ENCODE measurements at regions not wholly inside any gene's neighbourhood (a gene's known extent, or its start where the extent isn't known, plus 50 kb on each side); places are given as distances from the start of the nearest gene placed in this dataset.
"Not testable (repeated sequence)": the region's sequence is repeated elsewhere in the genome, so short reads cannot be mapped to it uniquely, and the experiment has no call there.

GRCh38 chr7:65651174-65651573, 221.7 kb upstream of the VKORC1L1 start:
- not testable (repeated sequence) for TF ChIP-seq HES1 (IDR thresholded peaks at IDR 0.05; ENCODE audit: low read depth); NCOA6 (IDR thresholded peaks at IDR 0.05); GATAD2A (IDR thresholded peaks at IDR 0.05); HMGXB4 (CRISPR knock-in tag; IDR thresholded peaks at IDR 0.05); TAF1 (IDR thresholded peaks at IDR 0.05; ENCODE audit: control insufficient read depth, extremely low read depth, insufficient read depth, low read length, severe bottlenecking); ZNF174 (CRISPR knock-in tag; IDR thresholded peaks at IDR 0.05)

All from K562 (cell line).